NCI-H82 treated with DMSO at 0.1 percent for 48 hours (cell line): ENCODE measurements at regions not wholly inside any gene's neighbourhood (a gene's known extent, or its start where the extent isn't known, plus 50 kb on each side); places are given as distances from the start of the nearest gene placed in this dataset.
"Not testable (repeated sequence)": the region's sequence is repeated elsewhere in the genome, so short reads cannot be mapped to it uniquely, and the experiment has no call there.

ENCODE experiments used
- DNase-seq: peaks from one replicate; lab custom pipeline; 2025; ENCODE audit not compliant: unreplicated experiment; lab: John Stamatoyannopoulos, UW

GRCh38 chr1:243996223-243996622, 54.9 kb upstream of the ZBTB18 start:
- DNase-seq: no peak

DNA sequence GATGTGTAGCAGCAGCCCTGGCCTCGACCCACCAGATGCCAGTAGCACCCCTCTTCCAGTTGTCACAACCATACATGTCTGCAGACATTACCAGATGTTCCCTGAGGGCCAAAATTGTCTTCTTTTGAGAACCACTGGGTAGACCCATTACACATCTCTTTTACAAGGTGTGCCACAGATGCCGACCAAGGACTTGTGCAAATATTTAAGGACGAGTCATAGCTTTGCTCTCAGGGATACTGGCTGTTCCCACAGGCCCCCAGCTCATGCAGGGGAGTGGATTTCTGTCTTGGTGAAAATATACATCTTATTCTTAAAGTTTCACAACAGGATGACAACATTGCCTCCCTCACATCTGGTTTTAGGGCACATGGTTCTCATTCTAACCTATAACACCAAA, 59.4 kb upstream of the ZBTB18 start:
- DNase-seq: no peak

DNA sequence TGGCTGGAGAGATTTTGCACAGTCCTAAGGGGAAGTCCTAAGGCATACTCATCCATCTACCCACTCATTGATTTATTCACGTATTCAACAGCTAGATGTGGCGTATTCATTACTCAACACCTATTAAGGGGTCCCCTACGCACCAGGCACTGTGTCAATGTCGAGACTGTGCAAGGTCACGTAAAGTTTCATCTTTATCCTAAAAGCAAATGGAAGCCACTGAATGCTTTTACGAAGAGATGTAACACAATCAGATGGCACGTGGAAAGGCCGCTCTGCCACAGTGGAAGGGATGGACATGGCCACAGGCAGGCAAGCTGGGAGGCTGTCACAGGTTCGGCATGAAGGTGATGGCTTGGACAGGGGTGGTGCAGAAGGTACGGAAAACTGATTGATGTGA, 66.3 kb upstream of the ZBTB18 start:
- DNase-seq: no peak

DNA sequence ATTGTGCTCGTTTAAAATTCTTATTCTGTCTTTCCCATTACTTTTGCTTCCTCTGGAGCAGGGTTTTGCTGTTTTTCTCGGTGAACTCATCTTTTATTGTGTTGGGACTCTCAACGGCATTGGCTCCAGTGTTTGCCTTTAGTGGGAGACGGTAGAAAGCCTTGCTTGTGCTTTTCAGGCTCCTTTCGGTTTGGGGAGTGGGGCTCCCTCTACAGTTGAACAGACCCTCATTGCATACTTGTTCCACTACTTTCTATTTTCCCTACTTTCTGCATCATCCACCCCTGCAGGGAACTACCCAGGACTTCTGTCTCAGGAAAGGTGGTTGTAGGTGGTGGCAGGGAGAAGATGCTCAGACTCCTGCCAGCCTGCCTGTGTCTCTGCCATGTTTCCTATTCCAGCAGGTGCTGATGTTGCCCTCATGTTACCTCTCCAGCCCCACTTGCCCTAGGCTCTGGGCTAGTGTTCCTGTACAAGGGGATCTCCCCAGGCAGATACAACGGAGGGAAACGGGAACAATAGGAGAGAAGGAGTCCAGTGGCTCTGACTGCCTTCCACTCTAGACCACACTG, 68.5 kb upstream of the ZBTB18 start:
- no peak for DNase-seq

GRCh38 chr1:243980471-243980870, 70.6 kb upstream of the ZBTB18 start:
- DNase-seq: no peak

GRCh38 chr1:243980071-243980470, 71.0 kb upstream of the ZBTB18 start:
- DNase-seq: no peak

- DNase-seq: no peak
These were observed 71.7 kb upstream of the ZBTB18 start for GRCh38 chr1:243979396-243979795.

- DNase-seq: no peak
These were observed 74.0 kb upstream of the ZBTB18 start for GRCh38 chr1:243977094-243977493.

DNA sequence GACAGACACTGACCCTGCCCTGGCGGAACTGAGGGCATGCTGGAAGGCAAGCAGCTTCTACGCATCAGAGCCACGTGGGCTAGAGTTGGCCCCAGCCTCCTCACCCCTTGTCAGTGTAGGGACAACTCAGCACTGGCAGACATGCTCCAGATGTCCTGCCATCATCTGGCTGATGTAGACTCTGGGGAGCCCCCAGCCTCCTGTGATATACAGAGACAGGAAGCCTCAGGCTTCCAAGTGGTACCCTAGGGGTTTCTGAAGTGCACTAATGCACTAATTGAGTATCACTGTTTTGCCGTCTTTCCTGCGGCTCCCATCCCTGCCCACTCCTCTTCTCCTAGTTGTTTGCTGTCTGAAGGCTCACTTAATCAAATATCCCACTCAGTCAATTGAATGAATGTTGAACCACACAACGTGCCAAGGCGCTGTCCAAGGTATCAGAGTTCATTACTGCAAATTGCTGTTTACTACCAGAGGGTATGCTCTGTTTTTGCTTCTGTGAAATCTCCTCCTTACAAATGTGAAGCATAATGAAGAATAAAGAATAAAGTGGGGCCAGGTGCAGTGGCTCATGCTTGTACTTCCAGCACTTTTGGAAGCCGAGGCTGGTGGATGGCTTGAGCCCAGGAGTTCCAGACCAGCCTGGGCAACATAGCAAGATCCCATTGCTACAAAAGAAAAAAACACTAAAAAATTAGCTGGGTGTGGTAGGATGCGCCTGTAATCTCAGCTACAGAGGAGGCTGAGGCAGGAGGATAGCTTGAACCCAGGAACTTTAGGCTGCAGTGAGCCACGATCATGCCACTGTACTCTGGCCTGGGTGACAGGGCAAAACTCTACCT, 76.4 kb upstream of the ZBTB18 start:
- DNase-seq: no peak

DNA sequence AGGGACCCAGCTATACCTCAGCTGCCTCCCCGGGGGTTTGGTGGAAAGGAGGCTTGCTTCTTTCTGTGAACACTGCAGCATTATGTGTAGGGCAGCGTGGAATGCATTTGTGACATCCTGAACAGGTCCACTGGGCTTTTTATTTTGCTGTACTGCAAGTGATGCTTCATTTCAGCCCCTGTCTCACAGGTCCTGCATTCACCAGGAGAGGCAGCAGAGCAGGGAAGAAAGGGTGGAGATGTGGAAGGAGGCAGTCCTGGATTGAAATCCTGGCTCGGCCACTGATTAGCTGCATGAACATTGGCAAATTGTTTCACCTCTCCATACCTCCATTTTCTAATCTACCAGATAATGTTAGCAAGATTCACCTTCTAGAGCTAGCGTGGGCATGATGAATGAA, 77.9 kb upstream of the ZBTB18 start:
- DNase-seq: no peak

DNA sequence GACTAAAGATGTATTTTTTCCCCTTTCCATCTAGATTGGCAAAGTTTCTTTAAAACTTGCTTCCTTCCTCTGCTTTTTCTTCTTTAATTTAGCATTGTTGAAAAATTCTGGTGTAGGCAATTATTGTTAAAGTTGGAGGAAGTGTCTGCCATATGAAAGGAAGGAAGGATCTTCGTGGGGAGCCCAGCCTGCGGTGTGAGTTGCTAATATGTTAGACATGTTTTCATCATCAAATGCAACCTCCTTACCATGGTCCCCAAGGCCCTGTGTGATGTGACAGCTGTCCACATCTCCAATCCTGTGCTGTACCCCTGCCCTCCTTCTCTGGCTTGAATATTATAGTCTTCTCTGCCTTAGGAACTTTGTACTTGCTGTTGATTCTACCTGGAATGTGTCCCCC, 81.0 kb upstream of the ZBTB18 start:
- no peak for DNase-seq

DNA sequence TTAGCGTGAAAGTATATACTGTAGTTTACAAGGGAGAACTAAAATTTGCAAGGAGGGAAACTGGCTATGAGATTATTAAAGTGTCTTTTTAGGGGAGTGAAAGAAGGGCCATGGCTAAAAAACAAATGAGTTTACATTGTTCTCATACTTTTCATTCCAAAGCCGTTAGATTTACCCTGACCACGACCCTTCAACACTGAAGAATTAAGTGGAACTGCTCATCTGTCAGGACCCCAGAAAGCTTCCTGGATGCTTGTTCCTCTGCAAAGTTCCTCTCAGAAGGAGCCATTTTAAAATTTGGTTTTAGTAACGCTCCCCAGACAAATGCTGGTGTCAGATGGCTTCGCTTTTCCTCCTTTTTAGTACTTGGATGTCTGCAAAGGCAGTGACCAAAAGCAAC, 82.7 kb upstream of the ZBTB18 start:
- DNase-seq: no peak

GRCh38 chr1:243964915-243965314, 86.2 kb upstream of the ZBTB18 start:
- DNase-seq: no peak

- DNase-seq: no peak
These were observed 87.5 kb upstream of the ZBTB18 start for GRCh38 chr1:243963571-243963970.

DNA sequence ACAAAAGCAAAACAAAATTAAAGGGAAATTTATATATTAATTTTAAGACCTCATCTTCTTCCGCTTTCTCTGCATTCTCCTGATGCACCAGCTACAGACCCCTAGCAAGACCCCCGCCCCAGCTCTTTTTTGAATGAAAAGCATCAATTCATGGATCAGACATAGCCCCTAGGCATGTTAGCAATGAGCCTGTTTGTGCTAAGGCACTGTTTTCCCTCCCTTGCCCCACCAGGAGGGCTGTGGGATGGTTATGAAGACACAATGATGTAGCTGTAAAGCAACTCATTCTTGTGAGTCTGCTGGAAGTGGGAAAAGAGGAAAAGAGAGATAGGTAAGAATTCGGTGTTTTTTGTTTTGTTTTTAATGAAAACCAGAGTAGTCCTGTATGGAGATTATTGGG, 88.5 kb upstream of the ZBTB18 start:
- no peak for DNase-seq

DNA sequence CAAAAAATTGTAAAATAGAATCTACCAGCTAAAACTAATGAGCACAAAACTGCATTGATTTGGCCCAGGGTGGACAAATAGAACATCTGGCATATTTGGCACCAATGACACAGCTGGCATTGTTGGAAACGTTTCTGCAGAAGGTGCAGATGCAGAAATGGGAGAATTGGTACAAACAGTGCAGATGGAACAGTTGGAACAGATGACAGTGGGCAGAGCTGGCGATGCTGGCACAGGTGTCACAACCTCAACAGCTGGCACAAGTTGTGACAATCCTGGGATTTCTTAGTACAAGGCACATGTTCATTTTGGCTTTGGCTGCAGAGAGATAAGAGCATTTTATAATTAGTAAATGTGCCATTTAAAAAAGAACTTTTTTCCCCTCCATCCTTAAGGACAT, 91.1 kb upstream of the ZBTB18 start:
- DNase-seq: no peak

- no peak for DNase-seq
These were observed 93.9 kb upstream of the ZBTB18 start for GRCh38 chr1:243957141-243957540.

DNA sequence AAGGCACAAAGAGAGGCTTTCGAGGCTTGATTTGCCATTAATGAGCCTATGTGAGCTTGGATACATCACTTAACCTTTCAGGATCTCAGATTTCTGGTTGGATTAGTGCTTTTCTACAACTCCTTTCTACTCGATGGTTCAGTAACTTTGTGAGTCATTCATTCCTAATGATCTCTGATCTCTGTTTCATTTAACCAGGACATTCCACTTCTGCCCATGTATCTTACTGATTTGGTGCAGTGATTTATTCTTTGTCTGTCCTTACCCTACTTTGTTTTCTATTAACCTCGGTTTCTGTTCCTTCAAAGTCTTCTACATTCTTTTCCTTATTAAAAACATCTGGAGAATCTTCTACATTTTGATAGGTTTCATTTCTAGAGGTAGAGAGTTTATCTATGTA, 94.6 kb upstream of the ZBTB18 start:
- no peak for DNase-seq

GRCh38 chr1:243951207-243951606, 99.9 kb upstream of the ZBTB18 start:
- not testable (repeated sequence) for DNase-seq

GRCh38 chr1:243950166-243950565, 100.1 kb upstream of the AKT3 start:
- no peak for DNase-seq

- DNase-seq: no peak
These were observed 96.9 kb upstream of the AKT3 start for GRCh38 chr1:243946946-243947345.

DNA sequence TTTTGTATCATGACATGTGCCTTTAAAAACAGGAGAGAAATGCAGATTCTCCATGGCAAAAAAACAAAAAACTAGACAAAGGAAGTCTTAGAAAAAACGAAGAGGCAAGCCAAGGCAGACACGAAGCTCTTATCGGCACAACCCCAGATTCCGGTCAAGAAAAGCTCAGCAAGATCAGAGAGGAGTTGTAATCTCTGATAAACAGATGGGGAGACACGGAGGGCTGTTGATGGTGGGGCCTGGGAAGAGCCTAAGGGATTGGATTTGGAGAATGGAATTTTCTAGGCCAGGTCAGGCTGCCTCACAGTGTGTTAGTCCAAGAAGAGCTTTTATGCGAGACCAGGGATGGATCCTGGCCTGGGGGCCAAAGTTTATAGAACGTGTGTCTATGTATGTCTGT, 96.2 kb upstream of the AKT3 start:
- peak; percentile 40 for DNase-seq

- DNase-seq: no peak
These were observed 95.7 kb upstream of the AKT3 start for GRCh38 chr1:243945727-243946126.
